ENCODE measurements at regions not wholly inside any gene's neighbourhood (a gene's known extent, or its start where the extent isn't known, plus 50 kb on each side); places are given as distances from the start of the nearest gene placed in this dataset.

DNA sequence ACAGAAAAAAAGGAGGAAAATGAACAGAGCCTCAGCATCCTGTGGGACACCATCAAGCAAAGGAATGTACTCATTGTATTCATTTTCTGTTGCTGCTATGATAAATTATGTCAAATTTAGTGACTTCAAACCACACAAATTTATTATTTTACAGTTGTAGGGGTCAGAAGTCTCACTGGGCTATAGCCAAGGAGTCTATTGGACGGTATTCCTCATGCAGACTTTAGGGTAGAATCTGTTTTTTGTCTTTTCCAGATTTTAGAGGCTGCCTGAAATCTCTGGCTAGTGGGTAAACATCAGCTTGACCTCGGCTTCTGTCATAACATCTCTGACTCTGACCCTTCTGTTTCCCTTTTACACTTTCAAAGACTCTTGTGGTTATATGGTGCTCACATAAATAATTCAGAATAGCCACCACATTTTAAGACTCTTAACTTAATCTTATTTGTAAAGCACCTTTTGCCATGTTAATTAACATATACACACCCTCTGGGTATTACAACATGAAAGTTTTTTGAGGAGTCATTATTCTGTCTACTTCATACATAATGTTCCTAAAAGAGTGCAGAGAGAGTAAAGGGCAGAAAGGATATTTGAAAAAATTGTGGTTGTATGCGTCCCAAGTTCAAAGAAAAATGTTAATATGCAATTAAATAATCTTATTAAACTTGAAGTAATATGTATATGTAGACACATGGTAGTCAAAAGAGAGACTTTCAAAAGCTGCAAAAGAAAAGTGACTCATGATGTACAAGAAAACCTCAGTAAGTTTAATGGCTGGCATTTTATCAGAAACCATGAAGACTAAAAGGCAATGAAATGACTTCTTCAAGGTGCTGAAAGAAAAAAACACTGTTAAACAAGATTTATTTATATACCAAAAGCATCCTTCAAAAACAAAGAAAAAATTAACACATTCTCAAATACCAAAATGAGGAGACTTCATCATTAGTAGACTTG, 70.8 kb upstream of the MEOX2 start:
- DNase-seq (ENCODE audit: low read depth, low spot score): no peak

DNA sequence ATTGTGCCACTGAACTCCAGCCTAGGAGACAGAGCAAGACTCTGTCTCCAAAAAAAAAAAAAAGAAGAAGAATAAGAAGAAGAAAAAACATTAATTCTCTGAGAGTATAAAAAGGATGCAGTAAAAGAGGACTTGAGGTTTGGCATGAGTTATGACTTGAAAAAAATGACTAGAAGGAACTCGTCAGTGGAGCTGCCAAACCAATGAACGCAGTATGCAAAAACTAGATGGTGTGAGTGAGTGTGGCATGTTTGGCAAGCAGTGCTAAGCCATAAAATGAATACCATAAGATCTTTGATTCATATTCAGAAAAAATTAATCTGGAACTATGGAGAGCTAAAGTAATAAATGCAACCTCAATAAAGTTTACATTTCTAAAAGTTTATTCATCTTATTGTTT, 68.6 kb upstream of the MEOX2 start:
- DNase-seq (ENCODE audit: low read depth, low spot score): no peak

DNA sequence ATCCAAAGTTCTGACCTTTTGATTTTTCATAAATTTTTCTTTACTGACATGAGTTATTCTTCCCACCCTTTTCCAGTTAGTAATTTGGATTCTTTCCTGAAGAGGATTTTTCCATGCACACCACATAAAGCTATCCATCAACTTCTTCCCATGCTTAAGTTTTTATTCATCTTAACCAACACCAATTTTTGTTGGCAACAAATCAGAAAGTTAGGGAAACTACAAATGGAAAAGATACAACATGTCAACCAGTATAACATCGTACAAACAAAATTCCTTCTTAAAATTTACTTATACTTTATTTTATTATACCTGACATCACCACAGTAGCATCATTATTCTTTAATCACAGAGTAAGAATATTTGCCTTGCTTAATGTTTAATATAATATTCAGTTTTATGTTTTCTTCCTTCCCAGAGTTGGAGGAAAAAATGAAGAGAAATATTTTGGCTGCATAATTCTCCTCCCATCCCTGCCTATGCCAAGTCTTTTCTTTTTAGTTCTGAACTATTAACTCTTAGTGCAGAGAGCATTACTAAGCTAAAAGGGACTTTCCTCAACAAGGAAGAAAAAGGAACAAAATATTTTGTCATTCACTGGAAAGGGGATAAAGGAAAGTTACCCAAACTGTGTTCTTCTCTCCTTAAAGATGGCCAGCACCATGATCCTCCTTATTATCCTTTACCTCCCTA, 67.5 kb upstream of the MEOX2 start:
- DNase-seq (ENCODE audit: low read depth, low spot score): no peak

DNA sequence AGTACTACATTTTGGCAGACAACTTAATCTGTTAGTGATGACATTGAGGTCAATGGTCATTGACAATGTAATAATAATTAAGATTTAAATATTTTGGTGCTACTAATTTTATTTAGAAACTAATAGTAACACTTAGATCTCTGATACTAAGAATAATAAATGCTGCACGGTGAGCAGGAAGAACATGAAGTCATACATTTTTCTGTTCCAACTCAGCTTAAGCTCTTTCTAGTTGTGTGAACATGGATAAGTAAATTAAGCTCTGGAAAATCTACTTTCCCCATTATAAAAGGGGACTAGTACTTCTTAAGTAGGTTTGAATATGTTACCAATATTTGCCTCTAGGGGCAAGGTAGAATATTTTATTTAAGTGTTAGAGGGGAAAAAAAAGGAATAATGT, 65.9 kb upstream of the MEOX2 start:
- no peak for DNase-seq (ENCODE audit: low read depth, low spot score)

DNA sequence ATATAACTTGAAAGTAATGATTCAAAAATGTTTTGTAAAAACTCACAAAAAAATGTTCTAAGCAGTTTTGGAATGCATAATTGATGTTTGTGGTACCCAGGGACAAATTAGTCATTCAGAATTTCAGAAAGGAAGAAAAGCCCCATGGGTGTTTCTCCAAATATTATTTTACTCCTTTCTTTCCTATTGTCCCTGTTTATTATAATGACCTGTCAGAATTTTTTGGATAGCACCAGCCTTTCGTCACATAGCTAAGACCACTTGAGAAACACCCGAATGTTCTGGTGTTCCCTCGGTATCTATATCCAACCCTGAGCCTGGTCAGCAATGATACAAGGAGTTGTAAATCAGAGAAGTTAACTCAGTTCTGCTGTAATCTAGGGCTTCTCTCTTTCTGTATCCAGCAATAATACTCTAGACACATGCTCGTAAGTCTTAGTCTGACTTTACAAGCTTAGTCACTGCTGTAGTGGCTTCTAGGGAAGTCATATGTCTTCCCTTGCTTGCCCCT, 64.8 kb upstream of the MEOX2 start:
- no peak for DNase-seq (ENCODE audit: low read depth, low spot score)

DNA sequence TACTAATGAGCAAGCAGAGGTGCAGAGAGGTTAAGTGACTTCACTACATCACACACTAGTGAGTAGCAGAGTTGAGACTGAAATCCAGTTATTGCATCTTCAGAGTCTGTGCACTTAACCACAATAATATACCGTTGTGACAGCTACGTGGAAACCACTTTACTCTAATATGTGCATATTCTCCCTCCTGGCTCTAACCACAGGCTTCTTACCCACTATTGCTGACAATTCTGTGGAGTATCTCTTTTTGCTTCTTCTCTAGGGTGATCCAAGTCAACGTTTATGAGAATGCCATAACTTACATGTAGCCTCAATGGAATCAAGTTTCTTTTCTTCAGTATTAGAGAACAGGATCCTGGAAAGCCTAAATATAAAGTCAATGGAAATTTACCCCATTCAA, 64.2 kb upstream of the MEOX2 start:
- no peak for DNase-seq (ENCODE audit: low read depth, low spot score)

DNA sequence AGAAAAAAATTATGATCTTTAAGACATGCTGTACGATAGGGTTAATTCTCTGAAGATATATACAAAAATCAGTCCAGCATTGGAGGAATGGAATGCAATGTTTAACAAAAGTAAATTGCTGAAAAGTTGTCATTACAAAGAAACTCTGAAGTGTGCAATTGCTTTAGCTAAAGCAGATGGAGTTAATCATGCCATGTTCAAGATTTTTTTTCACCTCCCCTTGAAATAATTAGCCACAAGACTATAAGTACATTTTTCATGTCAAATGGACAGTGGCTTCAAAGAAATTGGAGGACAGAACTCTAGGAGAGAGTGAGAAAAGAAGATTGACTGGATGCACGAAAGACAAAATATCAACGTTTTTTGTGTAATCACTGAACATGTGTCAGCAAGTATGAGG, 63.1 kb upstream of the MEOX2 start:
- no peak for DNase-seq (ENCODE audit: low read depth, low spot score)

DNA sequence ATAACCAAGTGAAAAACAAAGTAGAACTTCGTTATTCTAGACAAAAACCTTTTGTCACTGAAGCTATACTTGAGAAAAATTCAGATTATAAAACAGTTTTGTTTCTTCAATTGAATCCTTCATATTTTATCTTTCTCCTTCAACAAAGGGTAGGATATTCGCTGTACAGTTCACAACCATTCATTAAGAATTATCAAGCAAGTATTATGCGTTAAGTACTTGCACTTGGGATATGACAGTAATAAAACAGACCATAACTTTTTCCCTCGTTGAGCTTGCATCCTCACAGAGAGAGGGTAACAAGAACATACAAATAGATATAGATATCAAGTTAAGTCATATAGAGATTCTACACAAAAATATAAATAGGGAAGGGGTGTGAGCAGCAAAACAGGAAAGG, 61.2 kb upstream of the MEOX2 start:
- no peak for DNase-seq (ENCODE audit: low read depth, low spot score)

DNA sequence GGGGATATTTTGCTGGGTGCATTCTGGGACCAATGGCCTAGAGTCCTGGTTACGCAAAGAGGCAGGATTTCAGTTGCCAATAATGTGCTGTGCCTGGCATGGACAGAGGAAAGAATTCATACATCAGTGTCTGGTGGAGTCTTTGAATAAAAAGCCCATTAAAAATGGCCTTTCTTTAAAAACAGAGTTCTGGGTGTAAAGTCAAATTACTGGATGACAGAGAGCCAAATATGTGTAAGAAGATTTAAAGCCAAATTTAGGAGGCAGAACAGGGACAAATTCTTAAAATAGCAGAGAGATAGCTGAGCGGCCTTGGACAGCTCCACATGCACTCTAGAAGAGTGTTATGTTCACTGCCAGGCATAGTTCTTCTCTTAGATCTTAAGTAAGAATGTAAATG, 60.8 kb upstream of the MEOX2 start:
- DNase-seq (ENCODE audit: low read depth, low spot score): no peak

DNA sequence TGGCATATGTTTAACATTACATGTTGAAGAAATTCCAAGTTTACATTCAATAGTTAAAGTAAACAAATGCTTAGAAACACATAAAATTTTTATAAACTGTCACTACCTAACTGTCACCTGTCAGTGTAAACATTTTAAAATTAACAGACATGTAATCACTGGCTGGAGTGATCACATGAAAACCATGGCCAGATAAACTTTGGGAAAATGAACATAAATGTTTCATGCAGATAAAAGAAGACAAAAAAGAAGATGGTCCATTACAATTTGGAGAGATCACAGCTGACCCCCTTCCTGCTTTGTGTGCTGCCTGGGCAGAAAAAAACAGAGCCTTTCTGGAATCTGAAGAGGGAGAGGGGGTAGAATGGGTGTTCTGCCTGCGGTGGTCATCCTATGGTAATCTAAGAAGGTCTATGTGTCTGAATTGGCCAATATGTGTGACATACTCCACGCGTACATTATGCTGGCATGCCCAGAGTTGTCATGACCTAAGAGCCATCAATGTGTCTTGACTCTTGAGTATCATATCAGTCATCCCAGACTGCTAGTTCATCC, 57.5 kb upstream of the MEOX2 start:
- no peak for DNase-seq (ENCODE audit: low read depth, low spot score)

DNA sequence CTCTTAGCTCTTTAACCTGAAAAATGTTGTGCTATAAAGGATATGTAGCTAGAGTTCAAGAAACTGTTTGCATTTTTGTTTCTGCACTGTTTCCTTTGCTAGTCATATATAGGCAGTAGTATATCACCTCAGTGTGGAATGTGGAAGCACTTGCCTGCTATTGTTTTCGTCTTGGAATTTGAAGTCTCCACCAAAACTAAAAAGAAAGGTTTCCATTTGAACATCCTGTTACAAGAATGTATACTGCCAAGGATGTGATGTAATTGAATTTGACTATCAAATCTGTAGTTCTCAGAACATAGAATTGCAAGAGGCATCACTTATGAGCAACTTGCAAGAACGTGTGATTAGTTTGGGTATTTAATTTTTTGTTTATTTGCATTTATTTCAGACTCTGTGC, 51.1 kb upstream of the MEOX2 start:
- DNase-seq (ENCODE audit: low read depth, low spot score): peak; percentile 12

All from iPS DF 19.7 (cell line).